GM12892 (cell line): ENCODE measurements at regions not wholly inside any gene's neighbourhood (a gene's known extent, or its start where the extent isn't known, plus 50 kb on each side); places are given as distances from the start of the nearest gene placed in this dataset.

Experiments used
- POLR2A ChIP-seq: IDR thresholded peaks from 2 replicates; pipeline ENCODE4 v1.6.1; 2011; ENCODE audit warnings: low read depth, low read length, control low read depth
- POLR2AphosphoS5 ChIP-seq: IDR thresholded peaks from 2 replicates; pipeline ENCODE4 v1.6.1; 2011; ENCODE audit warnings: low read depth, low read length, control low read depth

DNA sequence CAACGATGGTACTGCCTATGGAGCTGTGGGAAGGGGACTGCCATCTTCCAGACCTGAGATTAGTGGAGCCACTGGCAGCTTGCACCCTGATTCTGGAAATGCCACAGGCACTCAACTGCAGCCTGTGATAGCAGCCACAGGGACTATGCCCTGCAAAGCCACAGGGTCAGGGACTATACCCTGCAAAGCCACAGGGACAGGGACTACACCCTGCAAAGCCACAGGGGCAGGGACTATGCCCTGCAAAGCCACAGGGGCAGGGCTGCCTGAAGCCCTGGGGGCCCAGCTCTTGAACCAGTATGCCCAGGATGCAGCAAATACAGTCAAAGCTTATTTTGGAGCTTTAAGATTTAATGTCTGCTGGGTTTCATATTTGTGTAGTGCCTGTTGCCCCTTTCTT lies 346.6 kb downstream of the C6orf118 start:
- TF ChIP-seq POLR2A (no peak), POLR2AphosphoS5 (no peak)
